Activated B cell treated with CpG ODN at 0.5 μM for 24 hours (primary cell): ENCODE measurements at regions not wholly inside any gene's neighbourhood (a gene's known extent, or its start where the extent isn't known, plus 50 kb on each side); places are given as distances from the start of the nearest gene placed in this dataset.

ENCODE experiments used
- ATAC-seq: fragments of 200-7000 bp; cut with Tn5 transposase; one replicate; pipeline ENCODE4 v1.10.0; 2021; ENCODE audit warnings: low read depth, mild to moderate bottlenecking, moderate library complexity
- CTCF ChIA-PET: fragments of 350-600 bp; sonication (Branson Sonifier 250); formaldehyde crosslinking; loops from one replicate; lab custom pipeline; 2021; ENCODE audit warnings: antibody characterized with exemption; lab: Charles Lee
- POLR2A ChIA-PET: fragments of 350-600 bp; sonication (Branson Sonifier 250); formaldehyde crosslinking; loops from one replicate; lab custom pipeline; 2021; ENCODE audit warnings: antibody characterized with exemption; lab: Charles Lee
- DNase-seq: peaks from one replicate; pipeline ENCODE4 v3.0.0; 2022
- H3K27ac Mint-ChIP-seq: one replicate; pipeline ENCODE4 v1.8.0; 2020; ENCODE audit warnings: mixed read lengths
- H3K27me3 Mint-ChIP-seq: one replicate; pipeline ENCODE4 v1.8.0; 2021; ENCODE audit warnings: mixed read lengths
- H3K36me3 Mint-ChIP-seq: one replicate; pipeline ENCODE4 v1.8.0; 2021; ENCODE audit warnings: low read depth, mixed read lengths
- H3K4me1 Mint-ChIP-seq: one replicate; pipeline ENCODE4 v1.8.0; 2021; ENCODE audit warnings: mixed read lengths
- H3K4me3 Mint-ChIP-seq: one replicate; pipeline ENCODE4 v1.8.0; 2020; ENCODE audit warnings: mild to moderate bottlenecking, mixed read lengths
- H3K9me3 Mint-ChIP-seq: one replicate; pipeline ENCODE4 v1.8.0; 2020; ENCODE audit warnings: mixed read lengths
- intact Hi-C: fragments of 100-400 bp; cut with micrococcal nuclease; formaldehyde crosslinking; loops from one replicate; pipeline ENCODE4 v1.15.1; 2024
- TF ChIP-seq, protein P1 (sequence below): fragments of 200-600 bp; IDR thresholded peaks from one replicate; pipeline ENCODE4 v1.8.0; 2022; ENCODE audit warnings: antibody characterized with exemption, mild to moderate bottlenecking

DNA sequence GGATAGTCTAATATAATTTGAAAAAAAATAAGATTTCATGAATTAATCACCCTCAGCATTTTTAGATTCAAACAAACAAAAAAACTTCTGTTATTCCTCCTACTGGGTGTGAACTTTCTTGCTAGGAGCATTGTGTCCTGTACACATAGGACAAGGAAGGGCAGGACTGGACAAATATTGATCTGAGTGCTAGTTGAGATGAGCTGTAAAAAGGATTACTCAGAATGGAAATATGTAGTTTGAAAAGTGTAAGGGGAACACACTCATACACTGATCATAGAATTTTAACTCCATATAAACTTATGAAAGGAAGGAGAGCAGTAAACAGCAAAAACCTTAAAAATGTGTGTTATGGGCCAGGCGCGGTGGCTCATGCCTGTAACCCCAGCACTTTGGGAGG is 156.5 kb upstream of the ZNF648 start:
- CTCF ChIA-PET: no interaction called here
- Mint-ChIP-seq H3K27me3 (peaks cover 23% of the 10 kb centered on the region), H3K27ac (no peak overlapping the region), H3K4me3 (no peak overlapping the region), H3K4me1 (no peaks in the 10 kb centered on the region), H3K9me3 (peaks cover 17% of the 10 kb centered on the region), H3K36me3 (no peaks in the 10 kb centered on the region)
- TF ChIP-seq, protein P1, sequence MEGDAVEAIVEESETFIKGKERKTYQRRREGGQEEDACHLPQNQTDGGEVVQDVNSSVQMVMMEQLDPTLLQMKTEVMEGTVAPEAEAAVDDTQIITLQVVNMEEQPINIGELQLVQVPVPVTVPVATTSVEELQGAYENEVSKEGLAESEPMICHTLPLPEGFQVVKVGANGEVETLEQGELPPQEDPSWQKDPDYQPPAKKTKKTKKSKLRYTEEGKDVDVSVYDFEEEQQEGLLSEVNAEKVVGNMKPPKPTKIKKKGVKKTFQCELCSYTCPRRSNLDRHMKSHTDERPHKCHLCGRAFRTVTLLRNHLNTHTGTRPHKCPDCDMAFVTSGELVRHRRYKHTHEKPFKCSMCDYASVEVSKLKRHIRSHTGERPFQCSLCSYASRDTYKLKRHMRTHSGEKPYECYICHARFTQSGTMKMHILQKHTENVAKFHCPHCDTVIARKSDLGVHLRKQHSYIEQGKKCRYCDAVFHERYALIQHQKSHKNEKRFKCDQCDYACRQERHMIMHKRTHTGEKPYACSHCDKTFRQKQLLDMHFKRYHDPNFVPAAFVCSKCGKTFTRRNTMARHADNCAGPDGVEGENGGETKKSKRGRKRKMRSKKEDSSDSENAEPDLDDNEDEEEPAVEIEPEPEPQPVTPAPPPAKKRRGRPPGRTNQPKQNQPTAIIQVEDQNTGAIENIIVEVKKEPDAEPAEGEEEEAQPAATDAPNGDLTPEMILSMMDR: no peak
- intact Hi-C loops: no loop called here
- ATAC-seq: no peak
- no peak for DNase-seq
- POLR2A ChIA-PET: no interaction called here

DNA sequence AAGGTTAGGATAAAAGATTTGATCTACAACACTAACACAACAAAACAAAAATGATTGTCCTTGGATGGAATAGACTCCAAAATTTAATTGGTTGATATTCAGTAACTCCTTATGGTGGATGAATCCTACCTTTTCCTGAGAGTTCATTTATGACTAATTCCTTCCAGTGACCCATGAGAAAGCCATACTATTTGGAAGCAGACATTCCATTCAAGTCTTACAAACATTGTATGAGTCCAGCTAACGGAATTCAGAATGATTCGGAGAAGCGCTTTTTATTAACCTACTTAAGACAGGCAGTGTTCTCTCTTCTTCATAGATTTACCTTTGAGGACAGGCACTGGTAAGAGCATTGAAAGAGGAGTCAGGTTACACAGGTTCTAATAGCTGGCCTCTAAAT is 155.6 kb upstream of the ZNF648 start:
- TF ChIP-seq, protein P1: no peak
- CTCF ChIA-PET: no interaction called here

DNA sequence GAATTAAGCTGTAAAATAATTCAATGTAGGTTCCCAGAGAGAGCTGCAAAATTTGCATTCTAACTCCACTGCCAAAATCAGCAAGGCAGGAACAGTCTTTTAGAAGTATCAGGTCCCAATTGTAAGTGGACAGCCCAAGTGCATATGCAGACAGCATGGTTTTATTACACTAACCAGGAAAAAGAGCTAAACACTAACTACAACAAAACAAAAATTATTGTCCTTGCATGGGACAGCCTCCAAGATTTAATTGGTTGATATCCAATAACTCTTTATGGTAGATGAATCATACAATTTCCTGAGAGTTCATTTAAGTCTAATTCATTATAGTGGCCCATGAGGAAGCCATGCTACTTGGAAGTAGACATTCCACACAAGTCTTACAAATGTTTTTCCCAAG is 154.3 kb upstream of the ZNF648 start:
- Mint-ChIP-seq H3K36me3 (no peaks in the 10 kb centered on the region), H3K27me3 (peaks cover 17% of the 10 kb centered on the region), H3K9me3 (peaks cover 8% of the 10 kb centered on the region), H3K27ac (no peak overlapping the region), H3K4me1 (no peaks in the 10 kb centered on the region), H3K4me3 (no peak overlapping the region)
- DNase-seq (no peak), ATAC-seq (no peak)
- POLR2A ChIA-PET: no interaction called here
- CTCF ChIA-PET: no interaction called here
- TF ChIP-seq, protein P1: no peak
- intact Hi-C loops: no loop called here

More for the DNA sequence above, 155.6 kb upstream of the ZNF648 start:
- H3K4me3 Mint-ChIP-seq: no peak overlapping the region
- ATAC-seq (no peak), DNase-seq (no peak)
- POLR2A ChIA-PET: no interaction called here
- H3K36me3 Mint-ChIP-seq: no peaks in the 10 kb centered on the region
- H3K27me3 Mint-ChIP-seq: peaks cover 21% of the 10 kb centered on the region
- peaks cover 14% of the 10 kb centered on the region for H3K9me3 Mint-ChIP-seq
- intact Hi-C loops: no loop called here
- H3K4me1 Mint-ChIP-seq: no peaks in the 10 kb centered on the region
- no peak overlapping the region for H3K27ac Mint-ChIP-seq

GRCh38 chr1:182213163-182213562 is 151.7 kb upstream of the ZNF648 start:
- intact Hi-C loops: no loop called here
- no peak overlapping the region for H3K4me3 Mint-ChIP-seq
- ChIA-PET POLR2A (no interaction called here), CTCF (no interaction called here)
- TF ChIP-seq, protein P1: no peak
- H3K36me3 Mint-ChIP-seq: no peaks in the 10 kb centered on the region
- no peaks in the 10 kb centered on the region for H3K4me1 Mint-ChIP-seq
- no peak overlapping the region for H3K27ac Mint-ChIP-seq
- DNase-seq (no peak), ATAC-seq (no peak)
- H3K9me3 Mint-ChIP-seq: peaks cover 3% of the 10 kb centered on the region
- peaks cover 16% of the 10 kb centered on the region for H3K27me3 Mint-ChIP-seq

DNA sequence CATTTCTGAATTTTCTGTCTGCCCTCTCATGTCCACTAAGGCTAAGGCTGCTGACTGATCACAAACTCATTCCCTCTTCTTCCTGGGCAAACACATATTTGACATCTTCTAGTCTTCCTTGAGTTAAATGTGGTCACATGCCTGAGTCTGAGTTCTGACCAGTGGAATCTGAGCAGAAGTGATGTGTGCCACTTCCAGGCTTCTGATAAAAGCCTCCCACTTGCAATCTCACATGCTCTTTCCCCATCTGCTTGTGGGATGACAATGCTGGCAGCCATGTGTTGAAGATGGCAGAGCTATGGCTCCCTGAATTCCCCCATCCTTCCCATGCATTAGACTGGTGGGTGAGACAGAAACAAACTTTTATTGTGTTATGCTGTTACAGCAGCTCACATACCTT is 149.9 kb upstream of the ZNF648 start:
- peaks cover 10% of the 10 kb centered on the region for H3K27me3 Mint-ChIP-seq
- H3K9me3 Mint-ChIP-seq: no peaks in the 10 kb centered on the region
- H3K36me3 Mint-ChIP-seq: no peaks in the 10 kb centered on the region
- no peak overlapping the region for H3K4me3 Mint-ChIP-seq
- TF ChIP-seq, protein P1: no peak
- intact Hi-C loops: no loop called here
- H3K27ac Mint-ChIP-seq: no peak overlapping the region
- ATAC-seq (no peak), DNase-seq (no peak)
- POLR2A ChIA-PET: no interaction called here
- H3K4me1 Mint-ChIP-seq: no peaks in the 10 kb centered on the region
- CTCF ChIA-PET: no interaction called here
